ENCODE measurements at regions not wholly inside any gene's neighbourhood (a gene's known extent, or its start where the extent isn't known, plus 50 kb on each side); places are given as distances from the start of the nearest gene placed in this dataset.

DNA sequence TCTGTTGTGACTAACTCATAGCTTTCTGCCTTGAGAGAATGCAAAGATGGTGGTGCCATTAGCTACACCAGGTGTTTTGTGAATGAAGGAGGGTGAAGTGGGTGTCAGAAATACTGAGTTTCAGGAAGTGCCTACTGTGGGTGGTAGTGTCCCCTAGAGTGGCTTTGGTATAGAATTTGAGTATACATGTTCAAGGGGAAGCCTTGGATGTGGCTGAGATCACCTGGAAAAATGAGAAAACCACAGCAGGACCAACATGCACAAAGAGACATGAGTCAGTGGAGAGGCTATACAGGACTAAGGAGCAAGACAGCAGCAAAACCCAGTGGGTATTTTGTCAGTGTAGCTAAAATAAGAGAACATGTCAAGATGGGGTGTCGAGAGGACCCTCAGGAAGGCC, 204.3 kb upstream of the TBL1X start:
- ATAC-seq (ENCODE audit: low read depth) (no peak), DNase-seq (no peak)
- no peaks in the 10 kb centered on the region for H3K36me3 Mint-ChIP-seq (ENCODE audit: low read depth)
- POLR2A ChIA-PET, result no interaction called here
- no peaks in the 10 kb centered on the region for H3K4me1 Mint-ChIP-seq
- intact Hi-C loops (cut with micrococcal nuclease), result no loop called here
- no peaks in the 10 kb centered on the region for H3K27me3 Mint-ChIP-seq
- CTCF ChIA-PET, result no interaction called here
- TF ChIP-seq CTCF (IDR thresholded peaks at IDR 0.05), result no peak
- no peak overlapping the region for H3K27ac Mint-ChIP-seq
- H3K4me3 Mint-ChIP-seq, result no peak overlapping the region
- peaks cover 5% of the 10 kb centered on the region for H3K9me3 Mint-ChIP-seq

DNA sequence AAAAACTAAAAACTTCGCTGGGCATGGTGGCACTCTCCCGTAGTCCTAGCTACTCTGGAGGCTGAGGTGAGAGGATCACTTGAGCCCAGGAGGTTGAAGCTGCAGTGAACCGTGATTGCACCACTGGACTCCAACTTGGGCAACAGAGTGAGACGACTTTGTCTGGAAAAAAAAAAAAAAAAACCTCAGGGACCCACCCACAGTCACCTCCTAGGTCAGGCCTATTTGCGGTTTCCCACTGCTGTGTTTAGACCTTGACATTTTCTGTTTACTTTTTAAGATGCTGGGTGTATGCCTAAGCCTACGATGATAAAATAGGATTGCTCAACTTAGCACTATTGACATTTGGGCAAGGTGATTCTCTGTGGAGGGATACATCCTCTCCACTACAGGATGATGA, 197.4 kb upstream of the TBL1X start:
- Mint-ChIP-seq H3K9me3 (no peaks in the 10 kb centered on the region), H3K27ac (no peak overlapping the region), H3K4me1 (no peaks in the 10 kb centered on the region), H3K27me3 (no peaks in the 10 kb centered on the region), H3K36me3 (ENCODE audit: low read depth) (no peaks in the 10 kb centered on the region), H3K4me3 (no peak overlapping the region)
- ATAC-seq (ENCODE audit: low read depth), result no peak
- POLR2A ChIA-PET, result no interaction called here
- intact Hi-C loops (cut with micrococcal nuclease), result no loop called here
- no peak for TF ChIP-seq CTCF (IDR thresholded peaks at IDR 0.05)
- DNase-seq, result no peak
- CTCF ChIA-PET, result no interaction called here

DNA sequence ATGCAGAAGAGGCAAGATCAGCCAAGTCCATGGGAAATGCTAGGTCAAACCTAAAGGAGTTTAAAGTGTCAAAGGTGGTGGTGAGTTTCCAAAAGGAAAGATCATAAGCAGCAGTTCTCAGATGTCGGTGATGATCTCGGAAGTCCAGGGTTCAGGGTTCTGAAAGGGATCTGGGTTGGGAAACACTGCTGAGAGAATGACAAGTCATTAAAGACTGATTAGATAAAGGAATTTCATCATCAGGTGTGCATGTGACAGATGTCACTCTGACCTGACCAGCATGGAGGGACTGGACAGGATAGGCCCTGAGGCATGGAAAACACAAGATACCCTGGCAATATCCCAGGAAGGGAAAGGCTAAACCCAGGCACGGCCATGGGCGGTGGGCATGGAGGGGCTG, 195.7 kb upstream of the TBL1X start:
- H3K9me3 Mint-ChIP-seq, result peaks cover 2% of the 10 kb centered on the region
- H3K27me3 Mint-ChIP-seq, result no peaks in the 10 kb centered on the region
- no peak overlapping the region for H3K27ac Mint-ChIP-seq
- ATAC-seq (ENCODE audit: low read depth), result no peak
- no peaks in the 10 kb centered on the region for H3K4me1 Mint-ChIP-seq
- intact Hi-C loops (cut with micrococcal nuclease), result no loop called here
- no peak for DNase-seq
- POLR2A ChIA-PET, result no interaction called here
- TF ChIP-seq CTCF (IDR thresholded peaks at IDR 0.05), result no peak
- H3K36me3 Mint-ChIP-seq (ENCODE audit: low read depth), result no peaks in the 10 kb centered on the region
- CTCF ChIA-PET, result no interaction called here
- H3K4me3 Mint-ChIP-seq, result no peak overlapping the region

DNA sequence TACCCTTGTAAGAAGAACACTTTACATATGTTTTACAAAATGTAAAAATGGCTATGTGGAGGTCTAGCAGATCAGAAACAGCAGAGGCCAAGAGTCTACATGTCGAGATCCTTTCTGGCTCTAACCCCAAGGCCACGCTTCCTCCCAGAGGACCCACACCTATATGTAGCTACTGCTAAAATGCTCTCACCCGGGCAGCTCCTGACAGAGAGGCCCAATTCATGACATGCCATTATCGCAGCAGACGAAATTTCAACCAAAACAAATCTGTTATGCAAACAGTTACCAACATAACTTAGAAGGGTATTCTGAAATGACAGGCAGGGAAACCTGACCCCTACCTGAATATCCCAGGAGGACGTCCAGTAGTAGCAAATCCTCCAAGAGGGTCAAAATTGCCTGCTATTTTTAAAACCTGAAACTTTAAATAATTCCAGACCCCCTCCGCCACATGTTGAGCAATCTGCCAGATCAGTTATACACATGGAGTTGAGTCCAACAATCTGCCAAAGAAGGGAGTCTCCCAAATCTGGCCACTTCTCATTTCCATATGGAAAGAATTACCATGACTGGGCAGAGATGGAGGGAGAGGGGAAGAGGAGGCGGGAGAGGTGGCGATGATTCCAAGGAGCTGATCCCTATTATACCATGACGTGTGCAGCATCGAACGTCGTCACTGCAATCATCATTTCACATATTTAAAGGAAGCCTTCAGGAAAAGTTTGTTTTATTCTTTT, 192.9 kb upstream of the TBL1X start:
- intact Hi-C loops (cut with micrococcal nuclease), result no loop called here
- no peaks in the 10 kb centered on the region for H3K4me1 Mint-ChIP-seq
- H3K9me3 Mint-ChIP-seq, result peaks cover 2% of the 10 kb centered on the region
- DNase-seq, result no peak
- ChIA-PET POLR2A (no interaction called here), CTCF (no interaction called here)
- H3K27ac Mint-ChIP-seq, result no peak overlapping the region
- ATAC-seq (ENCODE audit: low read depth), result no peak
- no peak for TF ChIP-seq CTCF (IDR thresholded peaks at IDR 0.05)
- no peaks in the 10 kb centered on the region for H3K27me3 Mint-ChIP-seq
- H3K4me3 Mint-ChIP-seq, result no peak overlapping the region
- no peaks in the 10 kb centered on the region for H3K36me3 Mint-ChIP-seq (ENCODE audit: low read depth)

GRCh38 chrX:9273744-9274143, 191.1 kb upstream of the TBL1X start:
- Mint-ChIP-seq H3K4me1 (no peaks in the 10 kb centered on the region), H3K27ac (no peak overlapping the region), H3K27me3 (no peaks in the 10 kb centered on the region), H3K4me3 (no peak overlapping the region), H3K9me3 (peaks cover 2% of the 10 kb centered on the region), H3K36me3 (ENCODE audit: low read depth) (no peaks in the 10 kb centered on the region)
- POLR2A ChIA-PET, result no interaction called here
- CTCF ChIA-PET, result no interaction called here
- TF ChIP-seq CTCF (IDR thresholded peaks at IDR 0.05), result no peak
- ATAC-seq (ENCODE audit: low read depth) (no peak), DNase-seq (no peak)
- intact Hi-C loops (cut with micrococcal nuclease), result no loop called here

All from activated B cell treated with CpG ODN at 0.5 μM for 24 hours (primary cell).